CD14-positive monocyte (primary cell): ENCODE measurements at regions not wholly inside any gene's neighbourhood (a gene's known extent, or its start where the extent isn't known, plus 50 kb on each side); places are given as distances from the start of the nearest gene placed in this dataset.

Source experiments
- DNase-seq, 3 donors: peaks; one replicate each; pipeline ENCODE4 v3.0.0-alpha.2; 2011 to 2022
- H2AFZ ChIP-seq: 2 replicates; pipeline ENCODE4 v1.6.0; 2012; ENCODE audit warnings: mild to moderate bottlenecking, low read depth, low read length, inconsistent platforms; ENCODE audit not compliant: insufficient read depth, poor library complexity, severe bottlenecking
- H3K27ac ChIP-seq, 2 donors: 1 replicate in 1 of 2; 2 replicates in 1 of 2; pipeline ENCODE4 v1.5.1; 2012 to 2013; ENCODE audit warnings: low read length in 2 of 2, control low read depth in 1 of 2, inconsistent platforms in 1 of 2, low read depth in 1 of 2, mild to moderate bottlenecking in 1 of 2
- H3K27me3 ChIP-seq, 2 donors: one replicate each; pipeline versions ENCODE4 v1.6.0 to v1.6.1; 2011 to 2013; ENCODE audit warnings: low read length in 2 of 2; ENCODE audit not compliant: control insufficient read depth in 2 of 2, insufficient read depth in 2 of 2
- H3K36me3 ChIP-seq, 2 donors: replicated peaks in 1 of 2; 1 replicate in 1 of 2; 2 replicates in 1 of 2; pipeline versions ENCODE4 v1.5.1 to v1.6.1; 2012 to 2013; ENCODE audit warnings: low read length in 2 of 2, control low read depth in 1 of 2, inconsistent platforms in 1 of 2, mild to moderate bottlenecking in 1 of 2; ENCODE audit not compliant: insufficient read depth in 2 of 2, control insufficient read depth in 1 of 2
- H3K4me1 ChIP-seq, 2 donors: 1 replicate in 1 of 2; 2 replicates in 1 of 2; pipeline versions ENCODE4 v1.5.1 to v1.6.1; 2012 to 2013; ENCODE audit warnings: low read length in 2 of 2, control low read depth in 1 of 2, inconsistent platforms in 1 of 2, mild to moderate bottlenecking in 1 of 2, moderate library complexity in 1 of 2; ENCODE audit not compliant: insufficient read depth in 2 of 2, control insufficient read depth in 1 of 2
- H3K4me2 ChIP-seq: replicated peaks from 2 replicates; pipeline ENCODE3; 2012; ENCODE audit warnings: low read length, moderate library complexity, mild to moderate bottlenecking; ENCODE audit not compliant: poor library complexity, severe bottlenecking; ENCODE audit errors: extremely low read depth
- H3K4me3 ChIP-seq, 3 experiments: fragments of 200-600 bp in 1 of 3; sonication (generic) in 1 of 3; replicated peaks in 1 of 3; 1 replicate in 2 of 3; 2 replicates in 1 of 3; pipeline ENCODE4 v1.5.1; 2011 to 2013; ENCODE audit warnings: low read length in 3 of 3, mild to moderate bottlenecking in 3 of 3, control low read depth in 2 of 3, low read depth in 2 of 3, inconsistent platforms in 1 of 3, moderate library complexity in 1 of 3
- H3K79me2 ChIP-seq: 2 replicates; pipeline ENCODE4 v1.6.0; 2012; ENCODE audit warnings: mild to moderate bottlenecking, control low read depth, inconsistent platforms, low read length, moderate library complexity; ENCODE audit not compliant: insufficient read depth
- H3K9ac ChIP-seq: 2 replicates; pipeline ENCODE4 v1.6.0; 2017; ENCODE audit warnings: low read length, mild to moderate bottlenecking; ENCODE audit not compliant: insufficient read depth, poor library complexity, severe bottlenecking
- H3K9me3 ChIP-seq, 2 donors: replicated peaks in 1 of 2; 1 replicate in 1 of 2; 2 replicates in 1 of 2; pipeline versions ENCODE4 v1.5.1 to v1.6.1; 2012 to 2013; ENCODE audit warnings: low read length in 2 of 2, control low read depth in 1 of 2; ENCODE audit not compliant: control insufficient read depth in 1 of 2, insufficient read depth in 1 of 2
- H4K20me1 ChIP-seq: 2 replicates; pipeline ENCODE4 v1.6.0; 2012; ENCODE audit warnings: mild to moderate bottlenecking, low read length, control low read depth, moderate library complexity; ENCODE audit not compliant: insufficient read depth
- H3K27ac Mint-ChIP-seq, 7 donors: one replicate each; pipeline ENCODE4 v1.8.0; 2020; ENCODE audit warnings: mild to moderate bottlenecking in 7 of 7, mixed read lengths in 7 of 7, moderate library complexity in 6 of 7, inconsistent platforms in 2 of 7
- H3K27me3 Mint-ChIP-seq, 3 donors: one replicate each; pipeline ENCODE4 v1.8.0; 2021 to 2022; ENCODE audit warnings: low read depth in 3 of 3, mild to moderate bottlenecking in 3 of 3, mixed read lengths in 3 of 3, moderate library complexity in 3 of 3, inconsistent platforms in 1 of 3
- H3K36me3 Mint-ChIP-seq, 2 donors: one replicate each; pipeline ENCODE4 v1.8.0; 2020; ENCODE audit warnings: mixed read lengths in 2 of 2, inconsistent platforms in 1 of 2, mild to moderate bottlenecking in 1 of 2
- H3K4me1 Mint-ChIP-seq: one replicate; pipeline ENCODE4 v1.8.0; 2020; ENCODE audit warnings: mild to moderate bottlenecking, mixed read lengths
- H3K4me3 Mint-ChIP-seq, 2 donors: one replicate each; pipeline ENCODE4 v1.8.0; 2020; ENCODE audit warnings: mild to moderate bottlenecking in 2 of 2, mixed read lengths in 2 of 2, moderate library complexity in 1 of 2
- H3K9me3 Mint-ChIP-seq, 7 donors: one replicate each; pipeline ENCODE4 v1.8.0; 2020 to 2022; ENCODE audit warnings: mixed read lengths in 7 of 7, mild to moderate bottlenecking in 6 of 7, moderate library complexity in 6 of 7, inconsistent platforms in 2 of 7
- WGBS: methylation state at CpG from one replicate; pipeline ENCODE4 v1.1.5; 2013; ENCODE audit warnings: missing lambda C conversion rate; ENCODE audit not compliant: insufficient coverage; 5-methylcytosine and 5-hydroxymethylcytosine counted together
- intact Hi-C, 2 donors: fragments of 100-400 bp; cut with micrococcal nuclease; formaldehyde crosslinking; loops; one replicate each; pipeline versions ENCODE4 v1.15.0 to v1.15.1; 2023
- TF ChIP-seq, protein P1 (sequence below): fragments of 200-600 bp; IDR thresholded peaks from one replicate; pipeline ENCODE4 v1.8.0; 2022; ENCODE audit warnings: antibody characterized with exemption, mild to moderate bottlenecking

GRCh38 chrX:78527818-78528217 lies 131.3 kb downstream of the RTL3 start:
- Histone ChIP-seq H3K36me3 (no peaks in the 10 kb centered on the region), H3K4me3 (no peak overlapping the region), H3K27me3 (no peaks in the 10 kb centered on the region), H4K20me1 (no peaks in the 10 kb centered on the region), H3K79me2 (no peaks in the 10 kb centered on the region), H3K4me1 (no peaks in the 10 kb centered on the region), H2AFZ (no peak overlapping the region), H3K4me2 (no peak overlapping the region), H3K9me3 (no peaks in the 10 kb centered on the region), H3K27ac (no peak overlapping the region), H3K9ac (no peak overlapping the region)
- TF ChIP-seq, protein P1, sequence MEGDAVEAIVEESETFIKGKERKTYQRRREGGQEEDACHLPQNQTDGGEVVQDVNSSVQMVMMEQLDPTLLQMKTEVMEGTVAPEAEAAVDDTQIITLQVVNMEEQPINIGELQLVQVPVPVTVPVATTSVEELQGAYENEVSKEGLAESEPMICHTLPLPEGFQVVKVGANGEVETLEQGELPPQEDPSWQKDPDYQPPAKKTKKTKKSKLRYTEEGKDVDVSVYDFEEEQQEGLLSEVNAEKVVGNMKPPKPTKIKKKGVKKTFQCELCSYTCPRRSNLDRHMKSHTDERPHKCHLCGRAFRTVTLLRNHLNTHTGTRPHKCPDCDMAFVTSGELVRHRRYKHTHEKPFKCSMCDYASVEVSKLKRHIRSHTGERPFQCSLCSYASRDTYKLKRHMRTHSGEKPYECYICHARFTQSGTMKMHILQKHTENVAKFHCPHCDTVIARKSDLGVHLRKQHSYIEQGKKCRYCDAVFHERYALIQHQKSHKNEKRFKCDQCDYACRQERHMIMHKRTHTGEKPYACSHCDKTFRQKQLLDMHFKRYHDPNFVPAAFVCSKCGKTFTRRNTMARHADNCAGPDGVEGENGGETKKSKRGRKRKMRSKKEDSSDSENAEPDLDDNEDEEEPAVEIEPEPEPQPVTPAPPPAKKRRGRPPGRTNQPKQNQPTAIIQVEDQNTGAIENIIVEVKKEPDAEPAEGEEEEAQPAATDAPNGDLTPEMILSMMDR = no peak
- Mint-ChIP-seq H3K4me3 (no peak overlapping the region), H3K4me1 (peaks cover 3% of the 10 kb centered on the region), H3K27me3 (peaks cover 0 to 4% (median 0%) of the 10 kb centered on the region in 3 donors), H3K27ac (no peak overlapping the region), H3K9me3 (peaks cover 0 to 3% (median 0%) of the 10 kb centered on the region in 7 donors), H3K36me3 (no peaks in the 10 kb centered on the region)
- DNase-seq = no peak
- WGBS = no CpG with 5 or more reads among the region's 1 CpG
- intact Hi-C loops = no loop called here

GRCh38 chrX:78527263-78527662 lies 131.9 kb downstream of the RTL3 start:
- H3K27me3 ChIP-seq = no peaks in the 10 kb centered on the region
- DNase-seq = no peak
- H4K20me1 ChIP-seq = no peaks in the 10 kb centered on the region
- TF ChIP-seq, protein P1 = no peak
- Mint-ChIP-seq H3K36me3 (no peaks in the 10 kb centered on the region), H3K9me3 (peaks cover 0 to 3% (median 0%) of the 10 kb centered on the region in 7 donors), H3K27ac (no peak overlapping the region), H3K4me1 (peaks cover 3% of the 10 kb centered on the region), H3K27me3 (peaks cover 0 to 4% (median 0%) of the 10 kb centered on the region in 3 donors), H3K4me3 (no peak overlapping the region)
- no CpG with 5 or more reads among the region's 1 CpG for WGBS
- H3K9me3 ChIP-seq = no peaks in the 10 kb centered on the region
- H3K36me3 ChIP-seq = no peaks in the 10 kb centered on the region
- H3K4me1 ChIP-seq = no peaks in the 10 kb centered on the region
- intact Hi-C loops = no loop called here
- no peak overlapping the region for H3K27ac ChIP-seq
- H3K9ac ChIP-seq = no peak overlapping the region
- H3K79me2 ChIP-seq = no peaks in the 10 kb centered on the region
- no peak overlapping the region for H2AFZ ChIP-seq
- H3K4me3 ChIP-seq = no peak overlapping the region
- H3K4me2 ChIP-seq = no peak overlapping the region
